HG02943 (cell line): ENCODE measurements at regions not wholly inside any gene's neighbourhood (a gene's known extent, or its start where the extent isn't known, plus 50 kb on each side); places are given as distances from the start of the nearest gene placed in this dataset.

ENCODE experiments used
- ATAC-seq: cut with Tn5 transposase; IDR thresholded peaks from one replicate; pipeline ENCODE4 v1.9.1; 2021; ENCODE audit warnings: mild to moderate bottlenecking, low read depth, moderate library complexity; ENCODE audit not compliant: unreplicated experiment

DNA sequence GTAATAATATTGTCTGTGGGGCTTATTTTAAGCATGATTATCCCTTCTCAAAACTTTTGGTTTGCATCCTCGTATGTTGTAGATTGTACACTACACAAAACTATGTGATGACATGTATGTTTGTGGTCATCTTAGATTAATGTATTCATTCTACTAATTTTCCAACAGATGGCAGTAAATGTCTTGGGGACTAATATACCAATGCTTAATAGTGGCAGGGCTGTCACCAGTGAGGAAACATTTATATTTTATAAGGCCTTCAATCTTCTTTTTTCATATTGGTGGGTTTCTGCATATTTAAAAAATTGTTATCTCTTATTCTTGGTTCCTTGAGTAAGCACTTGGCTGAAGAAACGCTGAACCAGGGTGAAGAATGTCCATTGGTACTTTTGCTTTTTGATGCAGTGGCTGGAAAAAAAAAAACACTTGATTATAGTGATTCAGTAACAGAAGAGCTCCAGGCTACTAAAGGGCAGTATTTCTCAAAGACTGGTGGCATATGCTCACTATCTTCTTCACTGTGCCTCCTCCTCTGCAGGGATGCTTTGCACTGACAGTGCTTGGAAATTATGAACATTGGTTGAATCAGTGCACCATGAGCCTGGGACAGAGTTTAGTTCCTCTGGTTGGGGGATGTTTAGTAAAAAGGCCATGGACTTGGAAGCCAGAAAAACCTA, 530.3 kb downstream of the RASEF start:
- no peak for ATAC-seq

DNA sequence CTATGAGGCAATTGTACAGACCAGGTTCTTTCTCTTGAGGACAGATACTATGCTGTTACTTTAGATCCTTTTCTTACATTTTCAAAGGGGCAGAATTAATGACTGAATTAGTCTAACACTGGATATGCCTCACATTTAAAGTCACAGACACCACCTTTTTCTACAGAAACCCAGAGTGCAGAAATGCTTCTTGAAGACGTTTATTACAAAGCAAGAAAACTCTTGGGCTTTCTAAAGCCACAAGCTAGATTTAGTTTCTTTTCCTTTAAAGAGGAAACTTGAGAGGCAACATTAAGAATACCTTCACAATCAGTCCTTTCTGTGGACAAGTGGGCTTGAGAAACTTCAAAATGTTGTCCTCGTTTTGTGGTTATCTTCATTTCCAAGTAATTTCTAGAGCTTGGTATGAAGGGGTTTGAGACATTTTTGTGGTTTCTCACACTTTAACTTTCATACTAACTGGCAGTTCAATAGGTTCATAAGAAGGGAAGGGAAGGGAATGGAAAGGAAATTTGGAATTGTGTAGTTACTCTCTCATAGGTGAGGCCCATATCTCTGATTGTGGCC, 527.4 kb downstream of the RASEF start:
- no peak for ATAC-seq

DNA sequence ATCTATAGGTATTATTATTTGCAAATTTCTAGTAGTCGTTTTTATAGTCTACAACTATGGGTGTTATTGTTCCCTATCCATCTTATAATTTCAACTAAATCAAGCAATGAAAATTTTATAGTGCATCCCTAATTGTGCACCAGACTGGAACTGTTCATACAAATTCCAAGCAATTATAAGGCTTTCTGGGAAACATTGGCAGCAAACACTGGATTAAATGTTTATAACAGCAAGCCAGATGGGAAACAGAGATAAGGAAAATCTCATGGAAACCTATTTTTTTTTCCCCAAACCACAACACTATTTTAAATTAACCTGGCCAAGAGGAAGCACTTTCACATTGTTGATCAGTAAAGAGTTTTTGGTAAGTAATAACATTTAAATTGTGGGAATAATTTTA, 524.3 kb downstream of the RASEF start:
- ATAC-seq: no peak

DNA sequence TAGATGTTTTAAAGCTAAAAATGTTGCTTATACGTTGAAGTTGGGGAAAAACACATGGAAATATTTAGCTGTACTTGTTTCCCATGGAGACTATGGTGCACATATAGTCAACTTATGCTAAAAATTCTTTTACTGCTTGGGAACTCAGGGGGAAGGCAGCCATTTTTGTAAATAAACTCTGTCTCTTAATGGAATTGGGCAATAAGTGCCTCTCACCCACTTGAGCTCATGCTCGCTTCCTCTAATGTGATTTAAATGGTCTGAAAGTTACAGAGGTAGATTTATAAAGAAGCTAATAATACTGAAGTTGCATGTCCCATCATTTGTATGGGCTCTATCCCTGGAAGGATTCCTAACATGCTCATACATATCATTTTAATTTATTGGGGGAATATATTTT, 523.8 kb downstream of the RASEF start:
- ATAC-seq: no peak

DNA sequence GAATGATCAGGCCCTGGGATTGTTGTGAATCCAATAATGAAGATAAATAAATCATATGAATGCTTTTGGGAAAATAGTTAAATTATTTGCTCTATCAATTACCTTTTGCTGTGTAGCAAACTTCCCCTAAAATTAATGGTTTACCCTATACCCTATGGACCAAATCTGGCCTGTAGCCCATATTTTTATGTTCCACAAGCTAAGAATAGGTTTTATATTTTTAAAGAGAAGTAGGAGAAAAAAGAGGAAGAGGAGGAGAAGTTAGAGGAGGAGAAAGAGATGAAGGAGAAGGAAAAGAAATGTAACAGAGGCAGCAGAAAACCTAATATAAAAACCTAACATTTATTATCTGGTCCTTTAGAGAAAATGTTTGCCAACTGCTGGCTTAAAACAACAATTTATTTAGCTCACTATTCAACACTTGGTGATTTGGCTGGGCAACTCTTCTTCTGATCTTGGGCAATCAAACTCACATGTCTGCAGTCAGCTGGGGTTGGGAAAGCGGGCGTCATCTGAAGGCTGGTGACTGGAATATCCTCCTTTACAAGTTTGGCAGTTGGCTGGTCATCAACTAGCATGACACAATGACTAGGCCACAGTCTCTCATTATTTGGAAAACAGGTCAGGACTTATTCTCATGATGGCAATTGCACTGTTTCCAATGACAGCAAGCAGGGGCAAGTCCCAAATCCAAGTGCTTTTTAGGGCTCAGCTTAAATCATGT, 522.9 kb downstream of the RASEF start:
- ATAC-seq: no peak

DNA sequence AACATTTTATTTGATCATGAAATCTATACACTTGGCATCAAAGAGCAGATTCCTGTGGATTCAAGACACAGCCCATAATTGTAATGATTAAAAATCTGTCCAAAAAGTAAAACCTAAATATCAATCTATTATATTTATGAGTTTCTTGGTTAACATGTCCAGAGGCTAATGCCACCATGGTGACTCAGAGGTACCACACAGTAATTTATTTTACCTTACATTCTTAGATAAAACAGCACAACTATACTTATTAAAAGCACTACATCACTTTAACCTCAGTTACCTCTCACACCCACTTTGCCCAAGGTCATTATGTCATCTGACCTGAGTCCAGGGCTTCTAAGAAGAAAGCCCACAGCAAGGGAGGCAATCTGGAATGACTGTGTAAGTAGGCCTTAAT, 519.2 kb downstream of the RASEF start:
- ATAC-seq: no peak

DNA sequence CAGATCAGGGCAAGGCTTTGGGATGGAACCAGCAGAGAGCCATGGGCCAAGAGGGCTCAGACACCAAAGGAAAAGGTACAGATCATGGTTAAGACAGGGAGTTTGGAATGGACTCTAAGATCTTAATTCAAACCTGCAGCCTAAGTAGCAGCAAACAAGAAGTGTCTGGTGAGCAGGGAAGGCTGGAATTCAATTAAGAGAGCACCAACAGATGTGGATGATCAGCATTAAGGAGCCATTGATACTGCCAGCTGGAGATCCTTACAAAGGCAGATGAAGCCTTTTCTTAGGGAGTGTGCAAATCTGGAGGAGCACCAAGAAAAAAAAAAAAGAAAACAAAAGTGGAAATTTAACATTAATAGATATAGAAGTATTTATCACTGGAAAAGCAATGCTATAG, 516.8 kb downstream of the RASEF start:
- ATAC-seq: no peak

DNA sequence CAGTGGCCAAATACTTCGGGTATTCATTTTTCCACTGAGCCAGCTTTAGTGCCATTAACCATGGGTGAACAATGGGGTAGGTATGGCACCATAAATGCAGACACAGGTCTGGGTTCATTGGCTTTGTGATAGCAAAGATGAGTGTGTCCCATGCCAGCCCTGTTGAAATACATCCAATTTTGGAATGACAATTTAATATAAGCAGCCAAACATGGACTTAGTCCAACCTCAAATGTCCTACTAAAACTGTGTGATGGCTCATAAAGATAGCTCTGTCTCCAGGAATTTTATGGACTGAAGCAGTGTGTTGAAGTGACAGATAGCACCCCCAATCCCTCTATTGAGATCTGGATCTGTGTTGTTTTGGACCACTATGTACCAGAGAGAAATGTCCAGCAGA, 514.9 kb downstream of the RASEF start:
- no peak for ATAC-seq

DNA sequence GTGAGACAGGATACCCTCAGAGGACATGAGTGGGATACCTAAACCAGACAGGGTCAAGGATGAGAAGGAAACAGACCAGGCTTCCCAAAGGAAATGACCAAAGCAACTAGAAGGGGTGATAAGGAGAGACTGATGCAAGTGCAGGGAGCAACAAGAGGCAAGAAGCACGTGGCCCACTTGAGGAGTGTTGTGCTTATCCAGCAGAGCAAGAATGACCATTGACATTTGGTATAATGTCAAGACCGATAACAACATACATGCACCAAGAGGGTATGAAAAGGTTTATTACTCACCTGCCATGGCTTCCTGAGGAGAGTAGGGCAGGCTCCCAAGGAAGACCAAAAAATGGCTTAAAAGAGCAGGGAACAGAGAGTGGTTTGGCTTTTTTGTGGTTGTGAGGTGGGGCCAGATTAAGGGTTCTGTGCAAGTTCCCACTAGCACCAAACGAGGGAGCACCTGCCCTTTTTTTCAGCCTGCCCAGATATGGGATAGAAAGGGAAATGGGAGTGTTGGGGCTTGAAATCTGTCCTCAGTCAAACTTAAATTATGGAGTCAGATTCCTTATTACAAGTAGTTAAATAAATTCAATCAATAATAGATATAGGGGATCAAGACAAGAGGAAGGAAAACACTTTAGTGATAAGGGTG, 513.6 kb downstream of the RASEF start:
- no peak for ATAC-seq

DNA sequence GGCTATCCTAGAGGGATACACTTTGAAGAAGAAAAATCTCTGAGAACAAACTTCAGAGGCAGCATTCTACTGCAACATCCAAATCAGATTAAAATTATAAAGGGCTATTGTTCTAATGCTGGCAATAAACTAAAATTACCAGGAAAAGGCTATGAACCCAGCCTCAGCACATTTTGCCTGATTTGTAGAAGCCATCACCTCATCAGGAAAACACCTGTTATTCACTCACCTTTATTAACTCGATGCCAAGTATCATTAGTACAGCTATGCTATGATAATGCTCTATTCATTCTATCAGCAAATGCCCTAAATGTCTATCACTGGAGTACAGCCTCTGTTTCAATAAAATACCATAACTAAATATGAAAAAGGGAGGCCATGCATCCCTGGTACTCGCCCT, 510.2 kb downstream of the RASEF start:
- ATAC-seq: no peak

DNA sequence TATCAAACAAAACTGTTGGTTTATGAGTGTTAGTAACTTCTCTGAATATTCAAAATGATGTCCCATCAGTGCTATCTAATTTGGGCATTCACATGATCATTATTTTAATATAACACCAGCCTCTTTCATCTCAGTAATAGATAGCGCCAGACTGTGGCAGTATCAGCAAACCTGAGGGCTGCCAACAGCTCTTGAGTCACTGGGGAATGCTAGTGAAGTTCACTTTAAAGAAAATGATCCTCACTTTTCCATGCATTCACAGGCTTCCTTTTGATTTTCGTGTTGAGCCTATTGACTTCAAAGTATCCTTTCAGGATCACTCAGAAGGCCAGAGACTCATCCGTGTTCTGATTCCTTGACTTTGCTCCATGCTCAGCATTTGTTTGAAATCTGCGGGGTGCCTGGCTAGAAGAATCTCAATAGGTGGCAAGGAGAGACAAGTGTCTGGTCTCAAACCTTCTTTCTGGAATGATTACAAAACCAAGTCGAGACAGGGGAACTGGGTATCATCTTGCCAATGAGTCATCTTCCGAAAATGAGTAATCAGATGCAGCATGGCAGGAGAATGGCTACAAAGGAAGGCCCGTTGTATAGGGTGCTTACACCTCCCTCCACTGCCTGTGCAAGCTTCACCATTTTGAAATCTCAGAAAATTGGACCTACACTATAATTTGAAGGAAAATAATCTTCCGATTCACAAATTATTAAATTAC, 509.1 kb downstream of the RASEF start:
- ATAC-seq: no peak

DNA sequence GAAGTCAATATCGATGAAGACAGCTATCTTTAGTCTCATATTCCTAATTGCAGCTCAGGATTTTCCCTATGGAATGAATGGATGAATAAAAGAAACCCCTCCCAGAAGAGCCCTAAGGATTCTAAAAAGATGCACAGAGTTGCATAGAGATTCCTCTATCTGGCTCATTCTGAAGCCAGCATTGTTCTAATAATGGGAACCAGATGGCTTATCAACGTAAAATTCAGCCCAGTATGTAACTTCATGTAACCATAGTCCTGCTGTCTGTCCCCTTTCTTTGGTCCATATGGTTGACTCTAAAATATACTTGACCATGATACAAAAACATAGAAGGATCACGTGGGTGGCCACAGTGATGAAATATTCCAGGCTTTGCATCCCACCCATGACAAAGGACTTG, 508.6 kb downstream of the RASEF start:
- no peak for ATAC-seq

DNA sequence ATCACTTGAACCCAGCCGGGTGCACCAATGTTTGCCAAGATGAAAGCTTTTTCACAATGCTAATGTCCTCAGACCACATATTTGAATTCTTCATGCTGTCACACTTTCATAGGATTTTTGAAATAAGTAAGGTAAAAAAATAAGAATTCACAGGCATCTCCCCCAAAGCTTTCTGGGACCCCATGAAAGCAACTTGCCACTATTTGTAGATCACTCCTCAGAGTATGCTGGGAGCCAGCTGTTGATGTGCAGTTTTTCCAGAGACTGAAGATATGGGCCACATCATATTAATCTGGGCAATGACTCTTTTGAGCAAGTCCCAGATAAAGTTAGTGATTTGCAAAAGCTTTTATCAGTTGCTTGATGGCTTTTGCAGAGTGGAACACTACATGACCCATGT, 507.9 kb downstream of the RASEF start:
- ATAC-seq: no peak

DNA sequence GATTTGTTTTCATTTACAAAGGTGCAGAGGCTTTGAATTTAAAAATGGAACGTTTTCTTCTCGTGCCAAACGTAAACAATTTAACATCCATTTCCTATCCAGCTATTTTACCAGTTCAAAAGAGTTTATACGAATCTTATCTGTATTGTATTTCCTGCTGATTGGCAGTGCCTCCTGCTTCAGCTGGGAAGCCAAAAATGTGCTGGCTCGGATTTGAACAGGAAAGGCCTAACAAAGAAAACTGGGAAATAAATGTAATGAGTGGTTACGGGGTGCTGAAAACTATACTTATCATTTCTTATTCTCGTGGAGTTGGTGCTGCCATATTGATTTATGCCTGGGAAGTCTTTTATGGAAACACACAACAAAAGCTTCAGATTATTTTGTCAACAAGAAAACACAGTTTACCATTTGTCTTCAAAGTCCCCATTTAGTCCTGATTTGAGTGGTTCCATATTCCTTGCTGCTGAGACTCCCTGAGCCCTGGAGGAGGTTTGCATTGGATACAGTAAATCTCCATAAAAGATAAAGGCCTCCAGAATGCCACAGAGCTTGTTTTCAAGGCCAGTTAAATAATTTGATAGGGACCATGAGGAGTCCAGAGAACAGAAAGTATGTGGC, 507.4 kb downstream of the RASEF start:
- no peak for ATAC-seq

DNA sequence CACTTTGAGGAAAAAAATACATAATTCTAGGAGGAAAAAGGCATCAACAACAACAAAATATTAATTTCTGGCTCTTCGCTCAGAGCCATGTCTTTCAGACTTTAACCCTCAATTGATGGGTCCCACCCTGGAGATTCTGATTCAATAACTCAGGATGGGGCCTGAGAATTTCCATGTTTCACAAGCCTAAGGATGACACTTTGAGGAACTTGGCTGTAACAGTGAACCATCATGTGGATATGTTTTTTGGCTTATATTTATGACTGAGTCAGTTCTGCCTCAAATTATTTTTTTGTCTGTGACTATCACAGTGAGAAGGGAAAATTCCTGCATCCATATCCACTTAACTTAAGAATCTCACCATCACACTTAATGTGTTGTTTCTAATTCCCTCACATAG, 504.6 kb downstream of the RASEF start:
- ATAC-seq: no peak

DNA sequence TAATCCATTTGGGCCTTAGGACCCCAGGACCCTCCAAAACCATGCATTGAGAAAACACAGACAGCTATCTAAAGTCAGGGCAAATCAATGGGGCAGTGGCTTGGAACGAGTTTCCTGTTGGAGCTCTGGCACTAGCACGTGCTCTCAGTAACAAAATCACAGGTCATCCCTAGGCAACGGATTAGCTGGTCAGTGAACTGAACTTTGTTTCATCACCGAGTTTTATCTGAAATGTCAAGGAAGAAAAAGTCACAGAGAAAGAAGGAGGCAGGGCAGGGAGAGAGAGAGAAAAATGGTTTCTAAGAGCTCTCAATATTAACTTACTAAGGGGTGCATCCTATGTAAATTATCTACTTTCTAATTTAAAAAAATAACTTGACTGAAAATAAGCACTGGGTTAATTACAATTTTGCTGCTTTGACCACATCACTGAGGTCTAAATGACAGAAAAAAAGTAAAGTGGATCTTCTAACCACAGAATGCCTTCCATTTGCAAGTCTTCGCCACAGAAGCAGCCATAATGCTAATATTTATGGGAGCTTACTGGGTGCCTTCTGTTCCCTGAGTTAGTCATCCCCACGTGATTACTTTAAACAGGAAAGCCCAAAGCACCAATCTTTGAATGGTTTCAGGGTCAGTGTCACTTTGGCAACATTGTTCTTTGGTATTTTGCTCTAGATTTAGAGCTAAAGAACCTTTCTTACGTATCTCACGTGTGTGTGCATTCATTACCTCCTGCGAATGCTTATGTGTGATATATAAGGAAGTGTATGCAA, 503.9 kb downstream of the RASEF start:
- ATAC-seq: no peak

DNA sequence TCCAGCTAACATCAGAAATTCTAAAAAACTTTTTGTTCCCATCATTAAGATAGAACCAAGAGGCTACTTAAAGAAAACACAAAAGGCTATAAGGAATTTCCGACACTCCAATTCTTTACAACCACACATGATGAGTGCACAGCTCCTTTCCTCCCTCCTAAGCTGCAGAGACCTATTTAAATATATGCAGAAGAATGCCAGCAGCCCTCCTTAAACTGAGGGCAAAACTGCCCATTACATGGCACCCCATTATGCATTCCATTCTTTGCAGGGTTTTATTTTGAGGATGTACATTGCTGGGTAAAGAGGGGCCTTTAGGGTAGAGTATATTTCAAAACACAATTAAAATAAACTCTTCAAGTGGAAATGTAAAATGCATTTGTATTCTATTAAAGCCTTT, 502.9 kb downstream of the RASEF start:
- ATAC-seq: no peak

DNA sequence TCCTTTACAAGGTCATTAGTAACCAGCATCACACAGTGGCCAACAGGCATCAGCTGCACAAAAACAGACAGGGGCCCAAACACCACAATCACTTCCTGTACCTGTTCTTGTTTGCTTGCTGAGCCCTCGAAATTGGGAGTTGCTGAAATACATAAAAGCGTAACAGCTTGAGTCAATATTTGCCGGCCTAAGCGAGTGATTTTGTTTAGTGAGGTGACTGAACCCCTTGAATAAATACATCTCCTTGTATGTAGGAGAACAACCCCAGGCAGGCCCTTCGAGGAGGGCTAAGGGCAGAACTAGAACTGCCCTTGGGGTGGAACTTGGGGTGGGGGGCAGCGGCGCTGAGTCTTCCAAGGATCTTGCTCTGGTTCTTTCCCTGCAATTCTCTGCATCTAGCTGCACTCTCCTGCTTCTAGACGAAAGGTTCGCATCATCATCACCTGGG, 502.5 kb downstream of the RASEF start:
- no peak for ATAC-seq

DNA sequence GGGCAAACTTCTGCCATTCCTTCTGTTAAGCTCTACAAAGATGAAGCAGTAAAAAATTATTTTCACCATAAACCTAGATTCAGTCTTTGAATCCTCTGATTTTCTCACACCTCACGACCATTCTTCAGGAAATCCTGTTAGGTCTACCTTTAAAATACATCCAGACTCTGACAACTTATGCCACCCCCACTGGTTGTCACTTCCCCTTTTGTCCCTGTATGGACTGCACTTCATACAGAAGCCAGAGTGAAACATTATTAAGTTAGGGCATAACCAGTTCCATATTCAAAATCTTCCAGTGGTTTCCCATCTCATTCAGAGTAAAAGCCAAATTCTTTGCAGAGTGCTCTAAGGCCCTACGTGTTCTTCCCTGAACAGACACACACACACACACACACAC, 499.8 kb downstream of the RASEF start:
- ATAC-seq: no peak

DNA sequence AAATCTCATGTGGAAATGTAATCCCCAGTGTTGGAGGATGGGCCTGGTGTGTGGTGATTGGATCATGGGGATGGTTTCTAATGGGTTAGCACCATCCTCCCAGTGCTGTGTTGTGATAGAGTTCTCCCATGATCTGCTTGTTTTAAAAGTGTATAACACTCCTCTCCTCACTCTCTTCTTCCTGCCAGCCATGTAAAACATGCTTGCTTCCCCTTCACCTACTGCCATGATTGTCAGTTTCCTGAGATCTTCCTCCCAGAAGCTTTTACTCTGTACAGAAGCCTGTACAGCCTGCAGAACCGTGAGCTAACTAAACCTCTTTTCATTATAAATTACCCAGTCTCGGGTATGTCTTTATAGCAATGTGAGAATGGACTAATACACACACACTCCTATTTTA, 499.1 kb downstream of the RASEF start:
- no peak for ATAC-seq
